Esophagus squamous epithelium (tissue), 4 donors: ENCODE measurements at regions not wholly inside any gene's neighbourhood (a gene's known extent, or its start where the extent isn't known, plus 50 kb on each side); places are given as distances from the start of the nearest gene placed in this dataset.

ENCODE experiments used
- CTCF ChIP-seq, 6 experiments: fragments of 450-650 bp in 4 of 6; fragments of 200-600 bp in 2 of 6; sonication (generic) in 2 of 6; IDR thresholded peaks; one replicate each; pipeline ENCODE4 v1.5.1; 2016 to 2019; ENCODE audit warnings: antibody characterized with exemption in 6 of 6, mild to moderate bottlenecking in 4 of 6, moderate library complexity in 4 of 6
- POLR2A ChIP-seq, 4 donors: fragments of 450-650 bp; IDR thresholded peaks; one replicate each; pipeline ENCODE4 v1.6.1; 2017; ENCODE audit warnings: antibody characterized with exemption in 4 of 4, mild to moderate bottlenecking in 4 of 4, moderate library complexity in 3 of 4

- TF ChIP-seq CTCF (IDR thresholded peaks at IDR 0.05) (no peak), POLR2A (IDR thresholded peaks at IDR 0.05) (no peak)
Observed at GRCh38 chr2:43006834-43007543, 214.6 kb upstream of the HAAO start.
